PC-9 (cell line): ENCODE measurements at regions not wholly inside any gene's neighbourhood (a gene's known extent, or its start where the extent isn't known, plus 50 kb on each side); places are given as distances from the start of the nearest gene placed in this dataset.
"Not testable (repeated sequence)": the region's sequence is repeated elsewhere in the genome, so short reads cannot be mapped to it uniquely, and the experiment has no call there.

Source experiments
- BruUV-seq: library from RNA; stranded (reverse); fragments of 400-500 nt; replicated peaks from 2 replicates; lab custom pipeline; 2021; lab: Mats Ljungman, UMichigan
- CTCF ChIA-PET: fragments of 300-600 bp; sonication (Branson Sonifier 250); formaldehyde crosslinking; loops from one replicate; lab custom pipeline; 2022; ENCODE audit warnings: antibody characterized with exemption; lab: Charles Lee
- POLR2A ChIA-PET: fragments of 300-600 bp; sonication (Branson Sonifier 250); formaldehyde crosslinking; loops from one replicate; lab custom pipeline; 2022; ENCODE audit warnings: antibody characterized with exemption; ENCODE audit not compliant: unreplicated experiment; lab: Charles Lee
- DNase-seq, 2 experiments: peaks; one replicate each; pipeline versions ENCODE4 v3.0.0 to v3.0.0-alpha.2; 2015 to 2022; ENCODE audit warnings: mixed read lengths in 1 of 2
- H2AFZ ChIP-seq: fragments of 200-600 bp; sonication (generic); 2 replicates; pipeline ENCODE4 v1.8.1; 2017; ENCODE audit warnings: antibody characterized with exemption
- H3F3A ChIP-seq: fragments of 200-600 bp; sonication (generic); 2 replicates; pipeline ENCODE4 v1.8.1; 2017; ENCODE audit warnings: antibody characterized with exemption, mild to moderate bottlenecking, low read depth; ENCODE audit not compliant: insufficient read depth
- H3K27ac ChIP-seq: fragments of 200-600 bp; sonication (generic); 2 replicates; pipeline ENCODE4 v1.6.1; 2016; ENCODE audit warnings: mixed run types
- H3K27me3 ChIP-seq: fragments of 200-600 bp; sonication (generic); 2 replicates; pipeline ENCODE4 v1.6.1; 2016; ENCODE audit warnings: low read depth, mixed run types; ENCODE audit not compliant: insufficient read depth
- H3K36me3 ChIP-seq: fragments of 200-600 bp; sonication (generic); 2 replicates; pipeline ENCODE4 v1.6.1; 2016; ENCODE audit warnings: low read depth, mixed run types
- H3K4me1 ChIP-seq: fragments of 200-600 bp; sonication (generic); replicated peaks from 2 replicates; pipeline ENCODE4 v1.6.1; 2016; ENCODE audit warnings: mixed run types; ENCODE audit not compliant: insufficient read depth
- H3K4me2 ChIP-seq: fragments of 200-600 bp; sonication (generic); 2 replicates; pipeline ENCODE4 v1.6.1; 2017; ENCODE audit warnings: mixed run types
- H3K4me3 ChIP-seq: fragments of 200-600 bp; sonication (generic); 2 replicates; pipeline ENCODE4 v1.6.1; 2016; ENCODE audit warnings: mixed run types
- H3K79me2 ChIP-seq: fragments of 200-600 bp; sonication (generic); 2 replicates; pipeline ENCODE4 v1.6.1; 2017; ENCODE audit warnings: low read depth, mixed run types
- H3K9me2 ChIP-seq: fragments of 200-600 bp; sonication (generic); 2 replicates; pipeline ENCODE4 v1.8.1; 2017; ENCODE audit warnings: mild to moderate bottlenecking; ENCODE audit not compliant: insufficient read depth
- H3K9me3 ChIP-seq: fragments of 200-600 bp; sonication (generic); 2 replicates; pipeline ENCODE4 v1.8.1; 2016; ENCODE audit warnings: low read depth; ENCODE audit not compliant: insufficient read depth
- H4K20me1 ChIP-seq: fragments of 200-600 bp; sonication (generic); 2 replicates; pipeline ENCODE4 v1.8.1; 2017; ENCODE audit not compliant: insufficient read depth
- CTCF ChIP-seq: fragments of 200-600 bp; sonication (generic); conservative IDR thresholded peaks from 2 replicates; pipeline ENCODE4 v1.6.1; 2017; ENCODE audit warnings: mixed run types, antibody characterized with exemption, mild to moderate bottlenecking, moderate library complexity
- EZH2 ChIP-seq: fragments of 200-600 bp; sonication (generic); IDR thresholded peaks from 2 replicates; pipeline ENCODE4 v1.8.0; 2017; ENCODE audit warnings: antibody characterized with exemption, low read depth
- intact Hi-C: fragments of 100-400 bp; cut with micrococcal nuclease; formaldehyde crosslinking; loops from one replicate; pipeline ENCODE4 v1.10.0; 2022; ENCODE audit not compliant: unreplicated experiment

- BruUV-seq: no TSS peak
- no peak for DNase-seq
- Histone ChIP-seq H4K20me1 (no peaks in the 10 kb centered on the region), H3K36me3 (no peaks in the 10 kb centered on the region), H3K27me3 (no peaks in the 10 kb centered on the region), H2AFZ (no peak overlapping the region), H3F3A (no peaks in the 10 kb centered on the region), H3K9me2 (no peaks in the 10 kb centered on the region), H3K4me2 (no peak overlapping the region), H3K9me3 (no peaks in the 10 kb centered on the region), H3K4me3 (no peak overlapping the region), H3K79me2 (no peaks in the 10 kb centered on the region), H3K27ac (no peak overlapping the region), H3K4me1 (no peaks in the 10 kb centered on the region)
- TF ChIP-seq CTCF (no peak), EZH2 (no peak)
- ChIA-PET CTCF (no interaction called here), POLR2A (interaction anchor here (0.6 kb wide), 1 partner anchor 1421 kb away, joined by 3 read pairs; no protein-coding TSS in a partner anchor)
- intact Hi-C loops: no loop called here
These were observed 968.1 kb downstream of the TAF11L14 start for GRCh38 chr5:18602402-18602801.

- intact Hi-C loops: no loop called here
- no peaks in the 10 kb centered on the region for H3K79me2 ChIP-seq
- CTCF ChIA-PET: no interaction called here
- no peaks in the 10 kb centered on the region for H3F3A ChIP-seq
- POLR2A ChIA-PET: interaction anchor here (0.5 kb wide), 1 partner anchor 1901 kb away, joined by 5 read pairs; no protein-coding TSS in a partner anchor
- no peak for DNase-seq
- no TSS peak for BruUV-seq
- H3K4me2 ChIP-seq: no peak overlapping the region
- no peaks in the 10 kb centered on the region for H3K4me1 ChIP-seq
- no peaks in the 10 kb centered on the region for H3K36me3 ChIP-seq
- H3K9me3 ChIP-seq: no peaks in the 10 kb centered on the region
- H2AFZ ChIP-seq: no peak overlapping the region
- H3K27me3 ChIP-seq: no peaks in the 10 kb centered on the region
- TF ChIP-seq EZH2 (no peak), CTCF (no peak)
- no peak overlapping the region for H3K4me3 ChIP-seq
- no peaks in the 10 kb centered on the region for H3K9me2 ChIP-seq
- no peaks in the 10 kb centered on the region for H4K20me1 ChIP-seq
- no peak overlapping the region for H3K27ac ChIP-seq
These were observed 970.9 kb downstream of the TAF11L14 start for GRCh38 chr5:18605186-18605585.

- ChIA-PET CTCF (no interaction called here), POLR2A (interaction anchor here (0.6 kb wide), 1 partner anchor 625 kb away, joined by 6 read pairs; no protein-coding TSS in a partner anchor)
- Histone ChIP-seq H2AFZ (no peak overlapping the region), H3K27me3 (no peaks in the 10 kb centered on the region), H3K36me3 (no peaks in the 10 kb centered on the region), H4K20me1 (no peaks in the 10 kb centered on the region), H3K9me3 (no peaks in the 10 kb centered on the region), H3F3A (no peaks in the 10 kb centered on the region), H3K4me3 (no peak overlapping the region), H3K4me1 (no peaks in the 10 kb centered on the region), H3K27ac (no peak overlapping the region), H3K9me2 (no peaks in the 10 kb centered on the region), H3K4me2 (no peak overlapping the region), H3K79me2 (no peaks in the 10 kb centered on the region)
- TF ChIP-seq EZH2: no peak
- no peak for TF ChIP-seq CTCF
- no TSS peak for BruUV-seq
- intact Hi-C loops: no loop called here
- DNase-seq: no peak
These were observed 973.3 kb downstream of the TAF11L14 start for GRCh38 chr5:18607570-18607969.

- not testable (repeated sequence) for H3K4me2 ChIP-seq
These were observed 982.9 kb downstream of the TAF11L14 start for GRCh38 chr5:18617191-18617590.

More at GRCh38 chr5:18617191-18617590, 982.9 kb downstream of the TAF11L14 start:
- BruUV-seq, H3K27ac ChIP-seq, CTCF ChIA-PET, H3K27me3 ChIP-seq, H3K79me2 ChIP-seq, H3K4me3 ChIP-seq, H3K36me3 ChIP-seq, H3K9me2 ChIP-seq, intact Hi-C loops, POLR2A ChIA-PET, H3K4me1 ChIP-seq, H3K9me3 ChIP-seq, H4K20me1 ChIP-seq, H2AFZ ChIP-seq, H3F3A ChIP-seq, DNase-seq: not testable (repeated sequence)
